GM18517 (cell line): ENCODE measurements at regions not wholly inside any gene's neighbourhood (a gene's known extent, or its start where the extent isn't known, plus 50 kb on each side); places are given as distances from the start of the nearest gene placed in this dataset.
"Not testable (repeated sequence)": the region's sequence is repeated elsewhere in the genome, so short reads cannot be mapped to it uniquely, and the experiment has no call there.

Experiments
- ATAC-seq: cut with Tn5 transposase; IDR thresholded peaks from one replicate; pipeline ENCODE4 v1.9.1; 2021; ENCODE audit warnings: mild to moderate bottlenecking, moderate library complexity; ENCODE audit not compliant: unreplicated experiment

DNA sequence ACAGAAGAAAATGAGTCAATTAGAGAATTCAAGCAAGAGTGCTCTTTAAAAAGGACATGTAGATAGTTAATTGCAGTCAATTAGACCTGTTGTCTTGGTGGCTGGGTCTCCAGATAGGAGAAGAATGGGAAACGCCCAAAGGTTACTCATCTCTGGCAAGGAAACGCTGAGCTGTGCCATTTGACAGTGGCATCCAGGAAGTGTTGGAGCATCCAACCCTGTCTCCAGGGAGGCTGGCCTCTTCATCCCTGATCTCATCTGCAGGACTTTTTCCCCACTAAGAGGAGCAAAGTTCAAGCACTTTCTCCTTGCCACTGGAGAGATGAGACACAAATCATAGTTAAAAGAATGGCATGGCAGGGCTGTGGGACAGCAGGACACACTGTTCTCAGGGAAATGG lies 111.7 kb upstream of the MSX2 start:
- ATAC-seq, result no peak

DNA sequence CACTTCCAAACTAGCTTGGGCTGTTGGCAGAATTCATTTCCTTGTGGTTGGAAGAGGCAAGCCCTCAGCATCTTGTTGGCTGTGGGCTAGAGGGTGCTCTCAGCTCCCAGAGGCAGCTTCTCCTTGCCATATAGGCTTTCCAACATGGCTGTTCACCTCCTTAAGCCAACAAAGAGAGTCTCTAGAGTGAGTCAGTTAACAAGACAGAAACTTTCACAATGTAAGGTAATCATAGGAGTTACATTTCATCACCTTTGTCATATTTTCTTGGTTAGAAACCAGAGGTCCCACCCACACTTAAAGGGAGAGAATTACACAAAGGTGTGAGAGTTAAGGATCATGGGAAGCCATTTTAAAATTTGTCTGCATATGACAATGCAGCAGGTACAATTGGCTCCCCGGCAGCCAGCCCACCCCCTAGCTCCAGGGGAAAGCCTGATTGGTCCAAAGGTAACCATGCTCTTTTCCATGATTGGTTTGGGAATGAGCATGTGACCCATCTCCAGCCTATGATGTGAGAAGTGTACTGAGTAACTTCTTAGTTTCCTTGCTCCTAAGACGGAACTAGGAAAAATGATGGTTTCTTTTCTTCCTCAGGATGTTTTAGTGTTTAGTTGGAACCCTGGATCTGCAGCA lies 109.8 kb upstream of the MSX2 start:
- no peak for ATAC-seq

DNA sequence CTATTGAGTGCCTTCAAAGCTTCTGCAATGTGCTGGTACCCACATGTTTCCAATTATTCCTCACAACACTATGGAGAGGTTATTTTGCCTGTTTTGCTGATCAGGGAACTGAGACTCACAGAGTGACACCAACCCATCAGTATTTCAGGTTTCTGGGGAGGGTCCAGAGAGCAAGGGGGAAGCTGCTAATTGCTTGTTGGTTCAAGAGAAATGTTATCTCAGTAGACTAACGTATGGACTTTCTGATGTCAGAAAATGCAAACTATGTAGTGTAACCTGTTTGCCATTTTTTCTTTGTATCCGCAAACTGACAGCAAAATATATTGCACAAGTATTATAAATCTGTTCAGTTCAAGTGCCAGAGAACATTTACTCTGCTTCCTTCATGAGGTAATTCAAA lies 108.3 kb upstream of the MSX2 start:
- no peak for ATAC-seq

DNA sequence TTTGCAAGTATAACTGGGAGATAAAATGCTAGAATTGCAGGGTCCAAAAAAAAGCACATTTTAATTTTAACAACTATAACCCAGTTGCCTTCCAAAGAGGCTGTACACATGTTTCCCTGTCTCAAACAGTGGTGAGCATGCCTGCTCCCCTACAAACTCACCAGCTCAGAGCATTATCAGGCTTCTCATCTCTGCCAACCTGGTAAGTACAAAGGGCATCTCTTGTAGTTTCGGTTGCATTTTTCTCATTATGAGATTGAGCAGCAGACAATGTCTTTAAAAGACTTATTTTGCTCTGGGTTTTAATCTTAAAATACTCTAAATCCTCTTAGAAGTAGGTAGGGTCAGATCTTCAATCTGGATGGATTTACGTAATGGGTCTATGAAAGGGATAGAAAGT lies 107.1 kb upstream of the MSX2 start:
- no peak for ATAC-seq

DNA sequence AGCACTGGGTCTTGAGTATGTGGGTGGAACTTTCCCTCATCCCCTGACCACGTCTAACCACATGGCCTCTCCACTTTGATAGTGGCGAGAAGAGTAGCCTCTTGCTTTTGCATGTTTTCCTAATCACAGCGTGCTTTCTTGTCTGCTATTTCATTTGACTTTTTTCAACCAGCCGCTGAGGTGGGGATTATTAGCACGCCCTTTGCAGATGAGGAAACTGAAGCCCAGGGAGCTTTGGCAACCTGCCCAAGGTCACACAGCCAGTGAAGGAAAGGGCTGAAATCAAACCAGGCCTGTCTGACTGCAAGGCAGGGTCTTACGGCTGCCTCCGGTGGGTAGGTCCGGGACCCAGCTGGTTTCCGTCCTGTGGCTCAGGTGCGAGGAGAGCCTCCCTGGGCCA lies 106.5 kb upstream of the MSX2 start:
- no peak for ATAC-seq

DNA sequence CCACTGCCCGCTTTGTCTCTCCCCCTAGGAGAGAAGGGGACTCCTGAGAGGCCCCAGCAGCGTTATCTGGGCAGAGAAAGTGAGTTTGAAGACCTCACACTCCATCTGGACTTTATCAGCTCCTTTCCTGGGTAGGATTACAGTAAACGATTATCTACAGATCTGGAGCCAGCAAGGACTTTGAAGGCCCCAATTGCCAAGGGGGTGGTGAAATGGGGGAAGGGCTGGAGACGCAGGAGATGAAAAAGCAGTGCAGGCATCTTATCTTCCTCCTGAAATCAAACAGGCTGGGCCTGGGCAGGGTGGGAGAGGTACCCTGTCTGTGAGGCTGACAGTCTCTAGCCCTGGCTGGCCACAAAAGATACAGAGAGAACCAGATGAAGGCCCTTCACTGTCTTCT lies 105.8 kb upstream of the MSX2 start:
- no peak for ATAC-seq

DNA sequence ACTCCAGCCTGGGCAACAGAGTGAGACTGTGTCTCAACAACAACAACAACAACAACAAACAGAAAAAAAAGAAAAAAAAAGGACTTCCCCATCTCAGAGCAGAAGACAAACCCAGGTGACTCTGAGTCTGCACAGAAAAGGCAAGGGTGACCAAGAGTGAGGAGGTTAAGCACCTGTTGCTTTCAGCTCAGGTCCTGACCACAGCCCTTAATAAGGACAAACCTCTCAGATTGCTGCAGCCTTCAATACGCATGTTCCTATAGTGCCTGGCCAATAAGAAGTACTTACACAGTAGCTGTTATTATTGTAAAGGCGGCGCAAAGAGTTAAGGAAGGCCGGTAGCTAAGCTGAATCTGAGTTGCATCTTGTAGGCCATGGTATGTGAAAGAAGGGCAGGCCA lies 102.3 kb upstream of the MSX2 start:
- no peak for ATAC-seq

DNA sequence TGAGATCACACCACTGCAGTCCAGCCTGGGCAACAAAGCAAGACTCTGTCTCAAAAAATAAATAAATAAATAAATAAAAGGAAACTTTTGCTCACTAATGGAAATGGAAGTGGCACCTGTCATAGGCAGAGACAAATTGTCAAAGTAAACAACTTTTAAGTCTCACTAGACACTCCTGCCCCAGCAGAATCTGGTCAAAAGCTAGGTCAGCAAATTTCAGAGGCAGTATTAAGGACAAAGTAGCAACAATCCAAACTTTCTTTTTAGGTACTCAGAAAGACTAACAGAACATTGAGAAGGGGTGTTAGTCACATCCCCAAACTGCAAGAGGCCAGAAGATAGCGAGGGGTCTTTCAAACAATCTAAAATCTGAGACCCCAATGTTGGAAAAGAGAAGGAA lies 101.4 kb upstream of the MSX2 start:
- no peak for ATAC-seq

DNA sequence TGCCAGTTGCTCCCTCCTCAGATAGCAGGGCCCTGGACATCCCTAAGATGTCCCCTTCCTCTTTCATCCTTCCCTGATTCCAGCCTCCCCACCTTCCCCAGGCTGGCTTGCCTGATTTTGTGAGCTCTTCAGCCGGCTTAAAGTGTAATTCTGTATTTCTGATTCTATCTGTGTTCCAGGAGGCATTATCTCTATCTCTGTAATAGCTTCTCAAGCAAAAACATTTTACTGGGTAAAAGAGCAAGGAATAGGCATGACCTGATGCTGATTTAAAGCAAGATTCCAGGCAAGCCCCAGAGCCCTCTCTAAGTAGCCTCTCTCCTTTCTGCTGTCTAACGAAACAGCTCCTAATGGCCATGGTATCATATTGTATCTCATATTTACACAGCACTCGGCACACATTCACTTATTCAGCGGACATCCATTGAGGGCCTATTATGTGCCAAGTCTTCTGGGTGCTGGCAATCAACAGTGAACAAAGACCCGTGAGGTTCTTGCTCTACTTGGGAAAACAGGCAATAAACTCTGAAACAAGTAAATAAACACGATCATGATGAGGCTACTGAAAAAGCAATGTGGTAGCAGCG lies 100.9 kb upstream of the MSX2 start:
- ATAC-seq, result no peak

DNA sequence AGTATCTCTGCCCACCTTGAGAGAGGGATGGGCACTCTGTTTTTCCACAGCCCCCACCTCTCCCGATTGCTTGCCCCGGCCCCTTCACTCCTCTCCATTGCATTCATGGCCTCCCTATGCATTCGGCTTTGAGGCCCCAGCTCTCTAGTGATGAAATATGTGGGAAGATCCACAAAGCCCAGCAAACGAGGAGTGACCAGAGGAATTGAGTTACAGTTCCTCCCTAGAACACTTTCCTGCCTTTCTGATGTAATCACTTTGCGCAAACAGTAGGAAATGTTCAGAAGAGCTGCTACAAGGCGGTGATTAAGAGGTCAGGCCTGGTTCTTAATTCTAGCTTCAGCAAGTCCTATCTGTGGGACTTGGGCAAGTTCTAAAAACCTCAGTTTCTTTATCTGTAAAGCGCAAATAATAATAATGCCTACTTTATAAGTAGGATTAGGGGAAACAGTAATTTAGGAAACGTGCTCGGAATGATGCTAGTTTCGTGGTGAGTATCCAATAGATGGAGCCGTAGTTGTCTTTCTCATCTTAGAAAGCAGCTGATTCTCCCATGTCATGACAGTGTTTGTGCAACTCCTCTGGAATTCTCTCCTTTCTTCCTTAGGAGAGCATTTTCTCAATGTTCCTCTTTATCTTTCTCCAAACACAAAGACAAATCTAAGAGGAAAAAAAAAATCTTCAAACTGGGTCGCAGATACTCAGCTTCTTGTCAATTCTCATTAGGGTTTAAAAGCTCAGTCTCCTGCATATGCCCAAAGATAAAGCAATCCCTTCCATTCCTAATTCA lies 99.5 kb upstream of the MSX2 start:
- no peak for ATAC-seq

DNA sequence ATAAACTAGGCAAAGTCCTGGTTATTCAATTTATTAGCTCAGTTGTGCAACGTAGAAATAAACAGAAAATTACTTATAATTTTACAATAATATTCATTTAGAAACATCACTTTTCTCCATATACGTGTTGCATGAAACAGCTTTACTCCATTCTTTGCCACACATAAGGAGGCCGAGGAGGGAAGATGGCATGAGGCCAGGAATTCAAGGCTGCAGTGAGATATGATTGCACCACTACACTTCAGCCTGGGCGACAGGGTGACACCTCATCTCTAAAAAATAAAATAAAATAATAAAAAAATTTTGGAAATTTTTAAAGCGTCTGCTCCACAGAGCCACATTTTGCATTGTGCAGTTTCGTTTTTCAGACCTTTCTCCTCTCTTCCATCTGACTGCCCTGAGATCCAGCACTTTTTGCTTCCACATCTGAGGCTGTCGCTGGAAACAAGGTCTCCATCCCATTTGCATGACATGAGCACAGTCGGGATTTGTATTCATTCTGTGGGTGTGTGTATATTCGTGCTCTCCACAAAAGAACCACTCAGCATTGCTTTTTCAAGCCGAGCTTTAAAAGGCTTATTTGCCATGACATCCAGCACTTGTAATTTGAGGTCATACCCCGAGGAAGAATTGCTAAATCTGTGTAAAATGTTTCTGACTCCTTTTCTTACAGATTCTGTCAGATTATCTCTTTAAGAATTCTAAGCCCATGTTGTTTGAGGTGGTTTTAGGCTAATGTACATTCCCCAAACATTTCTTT lies 98.6 kb upstream of the MSX2 start:
- no peak for ATAC-seq

DNA sequence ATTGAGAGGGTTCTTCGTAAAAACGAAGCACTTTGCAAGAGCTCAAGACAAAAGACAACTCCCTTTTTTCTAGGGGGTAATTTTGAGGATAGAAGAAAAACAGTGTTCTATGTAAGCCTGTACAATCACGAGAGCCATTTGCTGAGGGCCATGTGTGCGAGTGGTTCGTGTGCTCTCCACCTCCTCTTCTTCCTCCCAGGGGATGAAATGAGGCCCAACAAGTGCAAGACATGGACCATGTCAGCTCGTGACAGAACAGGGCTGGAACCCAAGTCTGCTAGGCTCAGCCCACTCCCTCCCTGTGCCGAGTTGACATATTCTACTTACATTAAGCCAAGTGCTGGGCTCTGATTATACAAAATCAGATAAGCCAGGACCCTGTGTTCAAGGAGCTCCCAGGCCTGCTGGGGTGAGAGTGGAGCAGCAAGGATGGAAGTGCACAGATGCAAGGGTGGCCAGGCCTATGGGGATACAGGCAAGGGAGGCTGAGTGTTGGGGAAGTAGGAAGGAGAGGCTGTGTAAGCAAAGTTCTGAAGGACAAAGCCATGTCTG lies 97.9 kb upstream of the MSX2 start:
- ATAC-seq, result no peak

DNA sequence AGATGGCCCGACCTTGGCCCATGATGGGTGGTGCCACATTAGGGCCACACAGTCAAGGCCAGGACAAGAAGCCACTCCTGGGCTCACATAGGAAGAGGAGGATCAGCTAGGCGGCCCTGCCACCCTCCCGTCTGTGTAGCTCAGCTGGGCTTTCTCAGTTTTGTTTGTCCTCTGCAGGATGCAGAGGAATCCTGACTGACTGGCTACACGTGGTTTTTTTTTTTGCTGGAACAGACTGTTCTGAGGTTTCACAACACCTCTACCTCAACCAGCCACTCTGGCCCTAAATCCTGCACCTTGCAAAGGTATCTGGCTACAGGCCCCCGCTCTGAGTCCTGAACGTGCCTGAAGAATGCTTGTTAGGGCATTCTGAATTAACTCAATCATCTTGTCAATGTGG lies 88.3 kb upstream of the MSX2 start:
- ATAC-seq, result no peak

DNA sequence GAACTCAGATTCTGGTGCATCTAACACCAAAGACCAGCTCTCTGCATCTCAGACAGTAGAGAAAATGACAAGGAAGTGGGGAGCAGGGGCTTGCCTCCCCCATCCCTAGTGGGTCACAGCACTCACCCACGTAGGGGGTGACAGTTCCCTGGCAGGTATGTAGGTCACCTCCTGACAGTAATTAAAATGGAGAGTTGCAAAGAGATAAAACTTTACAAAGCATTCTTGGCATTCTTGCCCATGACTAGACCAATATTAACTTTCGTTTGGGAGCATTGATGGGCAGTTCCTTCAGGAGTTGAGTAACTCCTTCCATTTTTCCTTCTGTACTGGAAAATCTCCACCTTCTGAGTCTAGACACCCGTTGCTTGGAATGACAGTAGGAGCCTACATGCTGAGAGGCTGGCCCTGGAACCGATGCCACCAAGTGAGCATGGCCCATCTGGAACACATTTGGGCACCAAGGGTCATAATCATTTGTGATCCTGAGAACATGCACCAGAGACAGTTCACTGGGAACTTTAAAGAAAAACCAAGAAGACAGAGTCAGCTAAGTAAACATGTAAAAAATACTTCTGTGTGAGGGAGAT lies 81.5 kb upstream of the MSX2 start:
- ATAC-seq, result no peak

DNA sequence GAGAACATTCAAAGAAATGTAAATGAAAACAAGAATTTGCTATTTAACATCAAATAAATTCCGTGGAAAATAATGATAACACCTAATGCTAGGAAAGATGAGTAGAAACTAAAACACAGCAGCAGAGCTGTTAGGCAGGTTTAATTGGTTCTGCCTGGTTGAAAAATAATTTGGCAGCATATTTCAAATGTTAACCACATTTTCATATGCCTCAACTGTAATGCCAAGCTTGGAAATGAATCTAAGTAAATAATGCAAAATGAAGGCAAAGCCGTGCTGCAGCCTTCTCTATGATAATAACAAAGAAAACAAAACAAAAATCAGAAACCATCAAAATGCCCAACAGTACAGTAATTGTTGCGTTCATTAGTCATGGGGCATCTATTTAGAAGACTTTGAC lies 79.9 kb upstream of the MSX2 start:
- ATAC-seq, result no peak

DNA sequence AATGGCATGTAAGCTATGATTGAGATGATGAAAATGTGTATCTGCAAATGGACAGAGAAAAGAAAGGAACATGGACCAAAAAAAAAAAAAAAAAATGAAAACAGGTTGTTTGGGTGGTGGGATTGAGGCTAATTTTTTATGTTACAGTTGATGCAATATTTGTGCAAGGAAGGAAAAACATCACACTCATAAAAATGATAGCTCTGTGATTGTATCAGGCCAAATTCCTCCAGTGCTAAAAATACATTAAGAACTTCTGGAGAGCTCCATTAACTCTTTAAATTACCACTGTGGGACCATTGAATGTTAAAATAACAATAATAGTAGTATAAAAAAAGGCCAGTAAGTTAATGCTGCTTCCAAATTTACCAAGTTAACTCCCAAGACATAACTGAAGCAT lies 79.5 kb upstream of the MSX2 start:
- no peak for ATAC-seq

DNA sequence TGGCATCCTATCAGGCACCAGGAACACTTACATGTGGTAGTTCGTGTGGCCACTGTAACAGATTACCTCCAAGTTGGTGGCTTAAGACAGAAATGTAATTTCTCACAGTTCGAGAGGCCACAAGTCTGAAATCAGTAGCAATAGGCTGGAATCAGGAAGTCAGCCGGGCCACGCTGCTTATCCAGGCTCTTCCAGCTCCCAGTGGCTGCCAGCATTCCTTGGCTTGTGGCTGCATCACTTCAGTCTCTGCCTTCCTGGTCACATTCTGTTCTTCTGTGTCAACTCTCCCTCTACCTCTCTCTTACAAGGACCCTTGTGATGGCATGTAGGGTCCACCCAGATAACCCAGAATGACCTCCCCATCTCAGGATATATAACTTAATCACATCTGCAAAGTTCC lies 78.7 kb upstream of the MSX2 start:
- ATAC-seq, result no peak

DNA sequence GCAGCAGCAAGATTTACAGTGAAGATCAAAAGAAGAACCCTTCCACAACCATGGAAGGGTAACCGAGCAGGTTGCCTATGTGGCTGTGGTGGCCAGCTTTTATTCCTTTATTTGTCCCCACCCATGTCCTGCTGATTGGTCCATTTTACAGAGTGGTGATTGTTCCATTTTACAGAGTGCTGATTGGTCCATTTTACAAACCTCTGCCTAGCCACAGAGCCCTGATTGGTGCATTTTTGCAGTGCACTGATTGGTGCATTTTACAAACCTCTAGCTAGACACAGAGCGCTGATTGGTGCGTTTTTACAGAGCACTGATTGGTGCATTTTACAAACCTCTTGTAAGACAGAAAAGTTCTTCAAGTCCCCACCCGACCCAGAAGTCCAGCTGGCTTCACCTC lies 75.8 kb upstream of the MSX2 start:
- ATAC-seq, result not testable (repeated sequence)

DNA sequence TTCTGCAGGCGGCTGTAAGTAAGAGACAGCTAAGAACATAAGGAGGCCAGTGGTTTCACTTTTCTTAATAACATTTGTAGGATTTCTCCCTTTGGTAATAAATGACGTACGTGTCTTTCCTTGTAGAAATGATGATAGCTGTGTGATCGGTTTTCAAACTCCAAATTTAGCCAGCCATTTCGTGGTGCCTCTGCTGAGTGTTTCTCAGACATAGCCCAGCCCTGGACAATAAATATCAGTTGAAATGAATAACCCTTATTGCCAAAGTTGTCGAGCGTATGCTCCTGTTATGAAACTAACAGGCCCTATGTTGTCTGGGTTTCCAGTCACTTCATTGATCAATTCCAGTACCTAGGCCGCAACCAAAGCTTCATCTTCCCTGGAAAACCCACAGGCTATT lies 75.0 kb upstream of the MSX2 start:
- ATAC-seq, result no peak

DNA sequence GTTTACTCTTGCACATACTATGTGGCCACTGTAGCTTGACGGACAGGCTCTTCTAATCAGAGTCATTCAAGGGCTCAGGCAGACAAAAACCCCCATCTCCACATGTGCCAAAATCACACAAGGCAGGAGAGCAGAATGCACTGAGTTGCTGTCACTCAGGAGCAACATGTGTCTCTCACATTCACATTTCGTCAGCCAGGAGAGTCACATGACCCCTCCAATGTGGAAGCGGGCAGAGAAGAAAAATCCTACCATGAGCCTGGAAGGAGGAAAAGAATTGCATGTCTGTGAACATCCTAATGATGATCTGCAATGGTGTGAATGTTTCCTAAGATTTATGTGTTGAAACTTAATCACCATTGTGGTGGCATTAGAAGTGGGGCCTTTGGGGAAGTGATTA lies 69.9 kb upstream of the MSX2 start:
- no peak for ATAC-seq

DNA sequence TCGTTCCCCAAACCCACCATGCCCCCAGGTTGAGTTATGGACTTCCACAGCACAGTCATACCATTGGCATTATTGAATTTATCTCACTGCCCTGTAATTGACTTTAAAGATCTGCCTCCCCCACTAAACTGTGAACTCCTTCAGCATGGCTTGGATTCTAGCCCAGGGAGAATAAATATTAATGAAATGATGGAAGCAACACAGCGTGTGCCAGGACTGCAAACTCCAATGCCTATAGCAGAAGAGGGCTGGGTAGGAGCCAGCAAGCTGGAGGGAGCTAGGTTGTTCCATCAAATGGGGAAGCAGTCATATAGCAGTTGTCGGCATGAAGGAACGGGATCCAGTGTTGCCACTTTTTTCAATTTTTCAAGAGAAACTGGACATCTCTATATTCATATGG lies 69.0 kb upstream of the MSX2 start:
- no peak for ATAC-seq
